Daoy (cell line): ENCODE measurements at regions not wholly inside any gene's neighbourhood (a gene's known extent, or its start where the extent isn't known, plus 50 kb on each side); places are given as distances from the start of the nearest gene placed in this dataset.

Source experiments
- DNase-seq: peaks from one replicate; pipeline ENCODE4 v3.0.0-alpha.2; 2015; ENCODE audit warnings: low read depth

GRCh38 chr4:125440814-125441213 is 126.1 kb downstream of the FAT4 start:
- DNase-seq, result no peak

- DNase-seq, result no peak
Observed at GRCh38 chr4:125444166-125444565, 129.4 kb downstream of the FAT4 start.

GRCh38 chr4:125445525-125445924 is 130.8 kb downstream of the FAT4 start:
- DNase-seq, result no peak

- DNase-seq, result no peak
Observed at GRCh38 chr4:125447551-125448290, 133.0 kb downstream of the FAT4 start.

GRCh38 chr4:125456075-125456474 is 141.3 kb downstream of the FAT4 start:
- no peak for DNase-seq

- DNase-seq, result no peak
Observed at GRCh38 chr4:125459531-125459930, 144.8 kb downstream of the FAT4 start.

GRCh38 chr4:125461676-125462363 is 147.1 kb downstream of the FAT4 start:
- no peak for DNase-seq

GRCh38 chr4:125464146-125464545 is 149.4 kb downstream of the FAT4 start:
- no peak for DNase-seq

GRCh38 chr4:125481334-125482045 is 166.7 kb downstream of the FAT4 start:
- no peak for DNase-seq

GRCh38 chr4:125482822-125483221 is 168.1 kb downstream of the FAT4 start:
- no peak for DNase-seq

- no peak for DNase-seq
Observed at GRCh38 chr4:125483278-125483677, 168.5 kb downstream of the FAT4 start.

GRCh38 chr4:125484912-125485311 is 170.2 kb downstream of the FAT4 start:
- DNase-seq, result no peak

- no peak for DNase-seq
Observed at GRCh38 chr4:125486351-125486750, 171.6 kb downstream of the FAT4 start.

GRCh38 chr4:125489952-125490690 is 175.4 kb downstream of the FAT4 start:
- DNase-seq, result no peak

- no peak for DNase-seq
Observed at GRCh38 chr4:125492957-125493356, 178.2 kb downstream of the FAT4 start.

GRCh38 chr4:125497861-125498260 is 183.1 kb downstream of the FAT4 start:
- DNase-seq, result no peak

- no peak for DNase-seq
Observed at GRCh38 chr4:125498981-125499380, 184.2 kb downstream of the FAT4 start.

GRCh38 chr4:125501090-125501489 is 186.3 kb downstream of the FAT4 start:
- no peak for DNase-seq

GRCh38 chr4:125501568-125501967 is 186.8 kb downstream of the FAT4 start:
- no peak for DNase-seq

- DNase-seq, result no peak
Observed at GRCh38 chr4:125505621-125506020, 190.9 kb downstream of the FAT4 start.

- no peak for DNase-seq
Observed at GRCh38 chr4:125507141-125507540, 192.4 kb downstream of the FAT4 start.

GRCh38 chr4:125511715-125512114 is 197.0 kb downstream of the FAT4 start:
- DNase-seq, result no peak
